Hypothalamus (tissue), 51 donors: ENCODE measurements at regions not wholly inside any gene's neighbourhood (a gene's known extent, or its start where the extent isn't known, plus 50 kb on each side); places are given as distances from the start of the nearest gene placed in this dataset.

Experiments
- DNase-seq, 51 donors: peaks; one replicate each; lab custom pipeline; 2025; lab: John Stamatoyannopoulos, UW

DNA sequence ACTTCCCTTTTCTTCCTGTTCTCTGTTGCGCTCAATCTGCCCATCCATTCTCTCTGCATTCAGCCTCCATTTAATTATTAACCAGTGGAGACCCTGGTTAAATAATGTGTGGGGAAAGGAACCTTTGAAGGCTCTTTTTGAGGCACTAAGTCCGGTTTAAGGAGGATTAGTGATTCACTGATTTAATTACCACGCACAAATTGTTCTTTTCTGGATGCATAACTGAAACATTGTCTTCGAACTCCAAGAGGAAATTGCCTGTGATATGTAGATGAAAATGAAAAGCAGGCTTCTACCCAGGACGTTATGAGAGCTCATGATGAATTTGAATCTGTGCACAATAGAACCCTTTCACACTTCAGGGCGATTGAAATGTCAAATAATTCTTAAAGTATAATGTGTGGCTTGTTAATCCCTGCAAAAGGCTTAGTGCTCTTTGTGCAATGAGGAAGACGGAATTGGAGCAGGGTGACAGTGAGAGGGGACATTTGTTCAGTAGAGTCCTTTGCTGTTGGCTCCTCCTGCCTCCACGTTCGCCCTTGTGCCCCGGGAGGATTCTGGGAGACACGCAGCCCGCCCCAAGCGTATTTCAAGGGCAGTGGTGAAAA, 51.1 kb upstream of the ZNF236 start:
- DNase-seq, result peak in 1 of 51 donors; percentile 16

DNA sequence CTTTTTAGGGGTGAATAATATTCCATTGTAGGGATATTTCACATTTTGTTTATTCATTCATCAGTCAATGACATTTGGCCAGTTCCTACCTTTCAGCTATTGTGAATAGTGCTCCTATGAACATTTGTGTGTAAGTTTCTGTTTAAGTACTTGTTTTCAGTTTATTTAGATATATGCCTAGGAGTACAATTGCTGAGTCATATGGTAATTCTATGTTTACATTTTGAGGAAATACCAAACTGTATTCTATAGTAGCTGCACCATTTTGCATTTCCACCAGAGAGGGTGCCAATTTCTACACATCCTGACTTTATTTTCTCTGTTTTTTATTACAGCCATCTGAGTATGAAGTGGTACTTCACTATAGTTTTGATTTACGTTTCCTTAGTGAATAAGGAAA, 54.4 kb upstream of the ZNF236 start:
- DNase-seq, result no peak

DNA sequence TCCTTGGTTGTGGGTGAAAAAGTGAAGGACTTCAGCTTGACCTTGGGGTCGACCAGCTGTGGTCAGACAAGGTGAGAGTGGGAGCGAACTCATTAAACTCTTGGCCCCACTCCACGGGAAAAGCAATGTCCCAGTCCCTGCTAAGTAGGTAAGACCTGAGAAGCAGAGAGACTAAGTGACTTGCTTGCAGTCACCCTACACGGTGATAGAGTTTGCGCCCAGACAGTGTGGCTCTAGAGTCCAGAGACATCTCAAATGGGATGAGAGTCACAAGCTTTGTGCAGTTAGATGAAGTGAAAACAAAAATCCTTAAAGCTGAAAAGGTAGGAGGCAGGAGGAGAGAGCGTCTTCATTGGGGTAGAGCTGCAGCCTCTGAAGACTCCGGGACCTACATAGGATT, 55.9 kb upstream of the ZNF236 start:
- no peak for DNase-seq

DNA sequence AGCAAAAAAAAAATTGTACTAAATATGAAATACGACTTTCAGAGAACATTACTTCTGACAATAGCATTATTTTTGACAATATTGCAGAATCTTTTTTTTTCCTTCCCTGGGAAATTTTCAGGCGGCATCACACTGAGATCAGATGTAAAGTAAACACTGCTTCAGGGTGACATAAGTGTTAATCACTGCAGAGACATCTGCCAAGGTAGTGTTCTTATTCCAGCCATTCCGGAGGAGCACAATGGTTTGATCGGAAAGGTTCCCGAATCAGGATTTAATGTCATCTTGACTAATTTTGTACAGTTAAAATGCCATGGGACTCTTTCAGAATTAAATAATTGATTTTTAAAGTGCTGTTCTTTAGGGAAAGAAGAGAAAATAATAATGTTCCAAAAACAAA, 56.7 kb upstream of the ZNF236 start:
- DNase-seq, result no peak

DNA sequence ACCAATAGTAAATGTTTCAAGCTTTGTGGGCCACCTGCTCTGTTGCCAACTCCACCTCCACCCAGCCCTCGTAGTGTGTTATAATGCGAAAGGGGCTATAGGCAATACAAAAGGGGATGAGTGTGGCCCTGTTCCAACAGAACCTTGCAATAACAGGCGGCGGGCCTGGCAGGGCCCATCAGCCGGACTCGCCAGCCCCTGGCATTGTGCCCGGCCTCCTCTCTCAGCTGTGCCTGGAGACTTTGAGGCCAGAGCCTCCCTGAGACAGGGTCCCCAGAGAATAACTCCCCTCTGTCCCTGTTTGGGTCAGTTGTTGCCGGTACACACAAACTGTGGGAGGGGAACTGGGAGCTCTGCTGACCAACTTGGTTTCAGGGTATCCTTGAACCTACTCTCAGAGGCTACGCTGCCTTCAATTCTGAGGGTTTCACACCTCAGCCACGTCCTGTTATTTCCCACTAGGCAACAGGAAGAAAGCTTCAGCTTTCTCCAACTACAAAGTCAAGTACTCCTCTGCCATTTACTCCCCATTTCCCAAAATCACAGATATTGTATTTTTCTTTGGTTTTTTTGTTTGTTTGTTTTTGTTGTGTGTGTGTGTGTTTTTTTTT, 58.0 kb upstream of the ZNF236 start:
- peak in 7 of 51 donors; percentile 11 to 37 (median 19) for DNase-seq

DNA sequence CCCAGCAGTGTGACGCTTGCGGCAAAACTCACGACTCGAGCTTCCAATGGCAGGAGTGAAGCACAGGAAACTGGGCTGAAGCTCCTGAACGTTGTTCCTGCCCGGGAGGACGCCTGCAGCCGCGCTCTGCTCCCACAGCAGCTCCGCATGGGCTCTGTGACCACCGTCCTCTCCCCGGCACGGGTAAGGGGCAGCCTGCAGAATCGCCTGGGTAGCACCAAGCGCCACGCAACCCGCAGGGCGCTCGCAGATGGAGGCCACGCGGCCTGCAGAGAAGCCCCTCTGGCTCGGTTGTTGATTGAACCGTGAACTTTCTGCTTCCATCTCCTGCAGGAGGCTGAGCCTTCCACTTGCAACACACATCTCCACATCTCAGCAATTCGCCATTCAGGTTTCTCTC, 63.3 kb upstream of the ZNF236 start:
- DNase-seq, result no peak

DNA sequence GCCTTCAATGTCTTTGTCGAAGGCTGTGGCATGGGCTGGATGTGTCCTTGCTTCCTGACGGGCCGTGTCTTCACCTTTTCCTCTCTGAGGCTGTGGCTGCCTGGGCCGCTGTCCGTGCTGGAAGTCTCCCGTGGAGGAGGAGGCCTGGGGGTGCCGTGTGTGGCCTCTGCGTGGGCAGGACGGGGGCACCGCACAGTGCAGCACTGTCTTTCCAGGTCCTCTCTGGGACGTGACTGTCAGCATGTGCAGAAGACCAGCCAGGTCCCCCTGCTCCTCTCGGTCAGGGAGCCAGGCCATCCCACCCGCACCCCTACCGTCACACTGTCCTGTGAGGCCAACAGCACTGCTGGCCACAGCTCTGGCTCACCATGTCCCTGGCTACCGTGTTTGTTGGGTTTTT, 64.4 kb upstream of the ZNF236 start:
- DNase-seq, result no peak

DNA sequence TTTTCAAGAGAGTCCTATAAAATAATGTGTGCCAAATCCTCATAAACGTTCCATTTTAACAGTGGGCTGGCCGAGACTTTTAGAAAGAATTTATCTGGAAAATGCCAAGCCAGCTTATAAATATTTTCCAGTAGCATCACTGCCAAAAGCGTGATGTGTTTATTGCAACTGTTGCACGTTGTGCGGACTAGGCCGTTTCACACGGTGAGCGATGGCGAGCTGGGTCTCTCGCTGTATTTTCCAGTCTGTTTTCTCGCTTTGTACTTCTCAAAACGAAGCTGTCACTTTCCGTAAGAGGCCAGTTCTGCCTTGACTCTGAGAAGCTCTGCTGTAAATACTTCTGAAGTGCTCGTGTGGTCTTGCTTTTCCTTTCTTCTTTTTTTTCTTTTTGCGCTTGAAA, 65.0 kb upstream of the ZNF236 start:
- DNase-seq, result no peak

DNA sequence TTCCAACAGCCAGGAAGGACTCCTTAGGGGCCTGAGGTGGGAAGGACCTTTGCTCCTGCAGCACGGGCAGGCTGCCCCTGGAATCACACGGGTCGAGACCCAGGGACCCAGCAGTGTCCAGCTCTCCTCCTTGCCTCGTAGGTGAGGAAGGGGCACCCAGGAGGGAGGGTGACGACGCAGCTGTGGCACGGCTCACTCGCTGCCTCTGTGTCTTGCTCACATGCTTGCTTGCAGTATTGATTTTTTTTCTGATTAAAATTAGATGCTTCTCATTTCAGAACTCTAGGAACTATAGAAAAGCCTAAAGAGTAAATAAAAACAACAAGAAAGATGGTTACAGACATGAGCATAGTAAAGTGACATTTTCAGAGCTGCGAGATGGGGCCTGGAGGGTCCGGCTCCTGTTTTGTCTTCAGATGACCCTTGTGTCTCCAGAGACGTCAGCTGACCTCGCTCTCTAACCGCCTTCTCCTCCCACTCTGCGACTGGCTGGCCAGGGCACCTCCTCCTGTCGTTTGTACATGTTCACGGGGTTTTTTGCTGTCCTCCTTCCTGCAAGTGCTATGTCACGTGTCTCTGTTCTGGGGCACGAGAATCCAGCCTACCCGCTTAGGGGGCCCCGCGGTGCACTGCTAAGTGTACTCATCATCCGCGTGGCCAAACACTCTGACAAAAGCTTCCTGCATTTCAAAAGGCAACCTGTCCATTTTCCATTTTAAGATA, 65.7 kb upstream of the ZNF236 start:
- no peak for DNase-seq

DNA sequence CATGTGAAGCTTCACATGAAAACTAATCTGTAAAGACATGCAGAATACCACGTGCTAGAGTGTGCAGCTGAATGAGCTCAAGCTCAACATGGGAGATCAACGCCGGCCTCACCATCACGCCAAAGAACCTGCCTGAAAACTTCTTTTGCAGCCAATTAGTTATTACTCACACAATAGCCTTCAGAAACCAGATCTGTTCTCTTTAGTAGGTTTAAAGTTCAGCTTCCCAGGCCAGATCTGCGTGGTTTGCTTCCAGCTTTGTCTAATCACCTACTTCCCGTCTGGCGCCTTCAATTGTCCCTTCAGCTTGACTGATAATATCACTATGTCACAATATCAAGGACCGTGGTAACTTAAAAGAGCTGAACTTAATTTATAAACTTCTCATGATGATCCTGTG, 68.0 kb upstream of the ZNF236 start:
- no peak for DNase-seq

DNA sequence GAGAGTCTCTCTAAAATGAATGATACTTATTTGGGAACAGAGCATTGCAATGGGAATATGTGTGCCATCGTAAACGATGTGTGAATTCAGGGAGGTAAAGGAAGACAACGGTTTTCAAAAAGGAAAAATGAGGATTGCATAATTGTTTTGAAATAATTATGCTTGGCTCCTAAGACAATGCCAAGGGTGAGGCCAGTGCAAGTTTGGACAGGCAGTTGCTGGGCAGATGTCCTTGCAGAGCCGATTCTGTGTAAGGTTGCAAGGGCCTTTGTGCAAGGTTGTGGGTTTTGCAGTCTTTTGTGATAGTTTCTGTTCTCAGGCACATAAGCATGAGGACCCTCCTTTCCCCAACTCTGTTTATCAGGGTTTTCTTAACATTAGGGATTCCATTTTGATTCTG, 70.0 kb upstream of the ZNF236 start:
- DNase-seq, result no peak

DNA sequence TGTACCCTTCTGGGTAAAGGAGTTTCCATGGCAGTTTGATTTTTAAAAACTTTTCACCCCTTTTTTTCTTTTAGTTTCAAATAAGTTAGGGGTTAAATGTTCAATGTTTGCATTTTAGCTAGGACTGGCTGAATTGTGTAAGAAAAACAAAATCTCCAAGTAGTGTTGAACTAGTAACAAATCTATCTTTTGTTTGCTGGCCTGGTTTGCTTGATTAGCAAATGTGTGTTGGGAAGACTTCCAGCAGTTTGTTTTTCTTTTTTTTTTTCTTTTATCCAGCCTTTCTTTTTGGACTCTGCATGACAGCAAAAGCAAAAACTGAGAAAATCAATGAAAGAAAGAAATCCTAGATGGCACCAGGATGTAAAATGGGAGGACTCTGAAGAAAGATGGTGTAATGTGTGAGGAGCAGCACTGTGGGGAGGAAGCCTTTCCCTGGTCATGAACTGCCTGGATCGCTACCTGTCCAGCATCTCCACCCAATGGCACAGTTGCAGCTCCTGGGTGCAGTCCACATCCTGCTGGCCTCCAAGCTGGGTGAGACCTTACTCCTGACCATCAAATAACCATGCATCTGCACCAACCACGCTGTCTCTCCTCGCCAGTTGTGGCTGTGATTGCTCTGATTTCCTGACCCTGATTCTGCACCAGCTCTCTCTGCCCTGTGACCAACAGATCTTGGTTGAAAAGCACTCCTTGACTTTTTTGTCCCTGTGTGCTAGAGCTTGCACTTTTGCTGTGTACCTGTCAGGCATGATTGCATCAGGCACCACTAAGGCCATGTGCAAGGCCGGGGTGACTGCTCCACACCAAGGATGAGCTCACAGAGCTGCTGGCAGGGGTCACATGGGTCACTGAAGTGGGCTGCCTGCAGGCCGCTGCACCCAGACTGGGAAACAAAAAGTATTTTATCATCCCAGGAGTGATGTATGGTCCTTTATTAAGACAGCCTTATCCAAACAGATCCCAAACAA, 71.2 kb upstream of the ZNF236 start:
- DNase-seq, result no peak

DNA sequence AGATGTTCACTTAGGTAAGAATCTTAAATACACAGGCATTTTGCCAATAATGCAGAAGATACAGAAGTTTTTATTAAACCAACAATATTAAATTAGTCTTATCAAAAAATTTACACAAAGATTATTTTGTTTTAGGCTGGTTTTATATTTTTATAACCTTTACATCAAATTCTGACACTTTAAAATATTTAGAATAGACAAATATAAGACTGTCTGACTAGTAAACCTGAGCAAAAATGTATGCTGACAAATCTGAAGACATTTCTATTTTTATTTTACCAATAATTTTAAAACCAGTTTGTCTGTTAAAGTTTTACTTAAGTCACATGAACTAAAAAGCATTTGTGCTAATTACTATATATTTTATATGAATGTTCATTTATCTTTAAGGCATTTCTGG, 72.1 kb upstream of the ZNF236 start:
- DNase-seq, result no peak

DNA sequence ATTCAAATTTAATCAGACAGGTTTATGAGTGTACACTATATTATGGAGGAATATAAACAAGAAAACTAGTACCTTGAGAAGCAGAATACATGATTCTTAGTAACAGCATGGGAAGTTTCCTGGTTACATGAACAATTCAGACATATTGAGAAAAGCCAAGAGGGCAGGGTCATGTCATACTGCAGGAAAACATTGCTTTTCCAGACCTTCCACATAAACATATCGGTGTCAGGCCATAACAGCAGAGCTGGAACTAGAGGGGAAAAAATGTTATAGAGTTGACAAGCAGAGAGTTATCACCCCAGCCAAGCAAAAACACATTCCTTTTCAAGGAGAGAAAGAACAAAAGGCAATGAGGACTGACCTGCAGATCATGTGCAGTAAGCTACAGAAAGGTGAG, 74.7 kb upstream of the ZNF236 start:
- no peak for DNase-seq

DNA sequence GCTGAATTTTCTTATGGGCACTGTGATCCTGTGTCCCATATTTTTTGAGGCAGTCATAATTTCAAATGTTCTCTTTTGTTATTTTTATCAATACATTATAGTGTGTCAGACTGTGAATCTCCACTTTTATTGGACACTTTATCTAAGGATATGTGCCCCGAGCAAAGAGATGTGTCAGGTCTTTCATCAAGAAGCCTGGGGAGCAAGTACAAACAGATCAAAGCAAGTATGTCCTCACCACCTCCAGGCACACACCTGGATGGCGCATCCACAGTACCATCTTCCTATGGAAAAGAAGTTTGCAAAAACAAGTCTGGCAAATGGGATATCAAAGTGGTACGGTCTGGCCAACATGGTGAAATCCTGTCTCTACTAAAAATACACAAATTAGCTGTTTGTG, 81.0 kb upstream of the ZNF236 start:
- DNase-seq, result no peak

DNA sequence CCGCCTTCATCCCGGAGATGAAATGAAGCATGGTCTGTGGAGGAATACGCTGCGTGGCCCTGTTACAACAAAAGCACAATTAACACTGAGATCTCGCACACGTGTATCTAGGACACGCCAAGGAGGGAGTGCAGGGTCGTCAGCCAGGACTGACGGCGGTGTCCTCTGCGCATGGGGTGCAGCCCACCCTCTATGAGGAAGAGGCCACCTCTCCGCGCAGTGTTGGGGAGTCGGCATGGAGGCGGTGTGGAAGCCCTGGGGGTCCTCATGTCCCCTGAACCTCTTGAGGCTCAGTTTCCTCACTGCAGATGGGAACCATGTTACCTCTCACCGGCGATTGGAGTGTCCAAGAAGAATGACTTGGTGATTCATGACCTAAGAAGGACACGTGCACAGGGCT, 86.0 kb upstream of the ZNF236 start:
- DNase-seq, result no peak

DNA sequence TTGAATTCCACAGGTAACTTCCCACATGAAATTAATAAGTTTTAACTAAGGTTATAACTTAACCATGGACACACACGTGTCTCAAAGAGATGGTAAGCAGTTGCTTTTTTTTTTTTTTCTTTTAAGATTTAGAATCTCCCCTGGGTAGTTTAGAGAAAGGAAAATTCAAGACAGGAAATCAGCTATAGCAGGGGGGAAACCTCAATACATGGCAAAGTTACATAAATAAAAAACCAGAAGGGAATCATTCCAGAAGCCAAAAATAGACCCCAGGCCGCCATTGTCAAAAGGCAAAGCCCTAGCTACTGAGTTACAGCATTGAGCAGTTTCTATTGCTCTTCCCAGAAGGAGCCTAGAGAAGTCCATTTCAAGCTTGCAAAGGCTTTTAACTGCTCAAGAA, 91.5 kb upstream of the ZNF236 start:
- DNase-seq, result no peak

DNA sequence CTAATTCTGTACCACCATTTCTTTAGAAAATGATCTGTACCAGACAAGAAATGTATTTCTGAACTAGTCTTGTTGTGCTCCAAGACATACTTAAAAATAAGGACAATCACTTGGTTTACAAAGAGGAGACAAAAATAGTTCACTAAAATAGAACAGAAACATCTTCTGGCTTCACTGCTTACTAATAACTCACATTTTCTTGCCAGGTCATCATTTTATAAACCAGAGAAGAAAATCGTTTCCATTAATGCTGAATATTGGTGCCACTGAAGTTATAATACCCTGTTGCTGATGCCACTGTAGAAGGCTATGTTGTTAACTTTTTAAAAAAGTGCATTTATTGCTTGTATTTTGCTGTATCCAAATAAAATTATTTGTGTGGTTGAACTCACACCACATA, 94.8 kb upstream of the ZNF236 start:
- DNase-seq, result no peak

DNA sequence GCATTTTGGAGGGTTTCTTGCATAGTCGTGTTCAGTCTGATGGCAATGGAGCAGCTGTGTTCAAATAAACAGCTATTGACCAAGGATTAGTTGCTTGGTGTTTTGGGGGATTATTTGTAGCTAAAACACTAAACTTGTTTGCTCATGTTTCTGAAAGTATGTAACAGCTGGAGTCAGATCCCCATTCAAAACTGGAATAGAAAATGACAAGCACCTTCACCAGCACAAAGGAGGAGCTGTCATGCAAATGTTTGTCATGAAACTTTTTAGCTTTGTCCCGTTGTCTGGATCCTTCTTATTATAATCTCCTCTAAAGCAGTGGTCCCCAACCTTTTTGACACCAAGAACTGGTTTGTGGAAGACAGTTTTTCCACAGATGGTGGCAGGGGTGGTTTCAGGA, 96.9 kb upstream of the ZNF236 start:
- DNase-seq, result no peak

DNA sequence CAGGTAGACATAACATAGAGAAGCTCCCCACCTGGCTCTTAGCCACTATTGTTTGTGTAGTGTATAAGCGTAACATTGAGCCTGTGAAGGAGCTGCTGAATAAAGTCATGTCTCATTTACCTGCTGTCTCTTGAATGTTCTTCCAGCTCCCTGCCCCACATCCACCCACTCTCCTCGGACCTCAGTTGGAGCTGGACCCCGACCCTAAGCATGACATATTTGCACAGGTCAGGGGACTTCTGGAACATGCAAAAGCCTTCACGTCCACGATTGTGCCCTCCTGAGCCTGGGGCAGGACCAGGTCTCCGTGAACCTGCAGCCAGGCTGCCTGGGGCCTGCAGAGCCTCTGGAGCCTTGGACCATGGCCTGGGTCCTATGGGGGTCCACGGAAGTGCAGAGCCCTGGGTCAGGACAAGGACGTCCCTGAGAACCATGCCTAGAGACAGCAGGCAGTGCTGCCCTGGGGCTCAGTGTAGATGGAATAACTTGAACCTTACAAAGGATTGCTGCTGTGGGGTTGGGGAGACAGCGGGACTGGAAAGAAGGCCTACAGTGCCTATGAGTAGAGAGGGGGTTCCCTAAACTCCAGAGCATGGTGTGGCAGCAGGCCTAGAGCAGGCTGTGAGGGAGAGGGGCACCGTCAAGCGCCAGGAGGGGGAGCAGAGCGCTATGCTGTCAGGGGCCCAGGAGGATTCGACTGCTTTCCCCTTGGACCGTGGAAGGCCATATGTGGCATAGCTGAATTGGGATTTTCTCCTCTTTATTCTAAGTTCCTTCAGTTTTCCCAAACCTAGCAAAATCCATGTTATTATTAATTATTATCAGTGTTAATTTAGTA, 99.9 kb upstream of the ZNF236 start:
- DNase-seq, result no peak
